ENCODE measurements at regions not wholly inside any gene's neighbourhood (a gene's known extent, or its start where the extent isn't known, plus 50 kb on each side); places are given as distances from the start of the nearest gene placed in this dataset.

DNA sequence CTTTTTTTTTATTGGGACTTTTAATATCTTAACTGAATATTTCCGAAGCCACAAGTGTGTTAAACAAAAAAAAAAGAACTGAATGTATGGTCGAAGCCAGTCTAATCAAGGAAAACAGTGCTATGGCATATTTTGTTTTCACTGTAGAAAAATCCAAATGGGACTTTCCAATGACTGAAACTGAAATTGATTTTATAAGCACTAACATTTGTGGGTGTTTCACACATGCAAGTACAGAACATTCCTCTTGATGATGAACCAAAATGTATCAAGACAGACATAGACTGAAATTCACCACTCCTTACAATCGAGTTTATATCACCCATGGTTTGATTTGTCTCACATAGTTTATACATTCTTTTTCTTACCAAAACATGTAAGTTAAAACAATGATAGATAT, 1026.8 kb downstream of the CDH18 start:
- H3K27me3 ChIP-seq: no peaks in the 10 kb centered on the region
- no peak overlapping the region for H3K4me2 ChIP-seq
- no peaks in the 10 kb centered on the region for H3K9me2 ChIP-seq (replicated peaks; ENCODE audit: insufficient read depth)
- no peaks in the 10 kb centered on the region for H3K9me3 ChIP-seq (ENCODE audit: low read depth)
- no peaks in the 10 kb centered on the region for H4K20me1 ChIP-seq (ENCODE audit: insufficient read depth, poor library complexity, severe bottlenecking)
- H3K27ac ChIP-seq: no peak overlapping the region
- 82% methylated on average over 3 of the region's 3 CpGs for WGBS (ENCODE audit: low lambda C conversion rate, missing lambda C conversion rate)
- no peak overlapping the region for H3K4me3 ChIP-seq
- no peak for TF ChIP-seq EZH2phosphoT487 (IDR thresholded peaks at IDR 0.05; ENCODE audit: low read depth, severe bottlenecking, unreplicated experiment)
- H3K79me2 ChIP-seq: no peaks in the 10 kb centered on the region
- no peaks in the 10 kb centered on the region for H3K36me3 ChIP-seq (replicated peaks; ENCODE audit: insufficient read depth, low read depth)
- no peak for DNase-seq (ENCODE audit: low spot score)
- H2AFZ ChIP-seq: no peak overlapping the region
- no peaks in the 10 kb centered on the region for H3K4me1 ChIP-seq (ENCODE audit: insufficient read depth)

DNA sequence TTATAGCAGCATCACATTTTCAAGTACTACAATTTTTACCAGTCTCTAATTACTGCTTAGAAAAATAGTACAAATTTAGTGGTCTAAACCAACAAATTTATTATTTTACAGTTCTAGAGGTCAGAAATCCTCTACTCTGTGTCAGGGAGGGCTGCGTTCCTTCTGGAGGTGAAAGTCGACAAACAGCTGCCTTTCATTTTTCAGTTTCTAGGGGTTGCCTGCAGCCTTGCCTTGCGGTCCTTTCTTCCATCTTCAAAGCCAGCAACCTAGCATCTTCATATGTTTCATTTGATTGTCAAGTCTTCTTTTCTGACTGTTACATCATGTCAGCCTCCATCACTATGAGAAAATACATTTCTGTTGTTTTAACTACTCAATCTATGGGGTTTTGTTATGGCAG, 1022.1 kb downstream of the CDH18 start:
- H3K9me2 ChIP-seq (replicated peaks; ENCODE audit: insufficient read depth): no peaks in the 10 kb centered on the region
- 88% methylated on average over 3 of the region's 3 CpGs for WGBS (ENCODE audit: low lambda C conversion rate, missing lambda C conversion rate)

DNA sequence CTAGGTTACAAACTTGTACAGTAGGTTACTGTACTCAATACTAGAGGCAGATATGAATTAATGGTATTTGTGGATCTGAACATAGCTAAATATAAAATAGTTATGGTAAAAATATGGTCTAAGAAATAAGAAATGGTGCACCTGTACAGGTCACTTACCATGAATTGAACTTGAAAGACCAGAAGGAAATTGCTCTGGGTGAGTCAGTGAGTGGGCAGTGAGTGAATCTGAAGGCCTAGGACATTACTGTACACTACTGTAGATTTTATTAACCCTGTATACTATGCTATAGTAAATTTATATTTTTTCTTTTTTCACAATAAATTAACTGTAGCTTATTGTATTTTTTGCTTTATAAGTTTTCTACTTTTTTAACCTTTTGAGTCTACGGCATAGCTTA, 1020.4 kb downstream of the CDH18 start:
- no peak overlapping the region for H3K4me2 ChIP-seq
- H4K20me1 ChIP-seq (ENCODE audit: insufficient read depth, poor library complexity, severe bottlenecking): no peaks in the 10 kb centered on the region
- no peaks in the 10 kb centered on the region for H3K27me3 ChIP-seq
- no peaks in the 10 kb centered on the region for H3K36me3 ChIP-seq (replicated peaks; ENCODE audit: insufficient read depth, low read depth)
- no peak overlapping the region for H3K27ac ChIP-seq
- WGBS (ENCODE audit: low lambda C conversion rate, missing lambda C conversion rate): 100% methylated on average over 1 of the region's 1 CpG
- no peak for DNase-seq (ENCODE audit: low spot score)
- no peaks in the 10 kb centered on the region for H3K9me3 ChIP-seq (ENCODE audit: low read depth)
- no peaks in the 10 kb centered on the region for H3K79me2 ChIP-seq
- H3K4me3 ChIP-seq: no peak overlapping the region
- TF ChIP-seq EZH2phosphoT487 (IDR thresholded peaks at IDR 0.05; ENCODE audit: low read depth, severe bottlenecking, unreplicated experiment) (no peak), EZH2 (IDR thresholded peaks at IDR 0.05; ENCODE audit: borderline replicate concordance) (no peak)
- TF ChIP-seq, protein P1, sequence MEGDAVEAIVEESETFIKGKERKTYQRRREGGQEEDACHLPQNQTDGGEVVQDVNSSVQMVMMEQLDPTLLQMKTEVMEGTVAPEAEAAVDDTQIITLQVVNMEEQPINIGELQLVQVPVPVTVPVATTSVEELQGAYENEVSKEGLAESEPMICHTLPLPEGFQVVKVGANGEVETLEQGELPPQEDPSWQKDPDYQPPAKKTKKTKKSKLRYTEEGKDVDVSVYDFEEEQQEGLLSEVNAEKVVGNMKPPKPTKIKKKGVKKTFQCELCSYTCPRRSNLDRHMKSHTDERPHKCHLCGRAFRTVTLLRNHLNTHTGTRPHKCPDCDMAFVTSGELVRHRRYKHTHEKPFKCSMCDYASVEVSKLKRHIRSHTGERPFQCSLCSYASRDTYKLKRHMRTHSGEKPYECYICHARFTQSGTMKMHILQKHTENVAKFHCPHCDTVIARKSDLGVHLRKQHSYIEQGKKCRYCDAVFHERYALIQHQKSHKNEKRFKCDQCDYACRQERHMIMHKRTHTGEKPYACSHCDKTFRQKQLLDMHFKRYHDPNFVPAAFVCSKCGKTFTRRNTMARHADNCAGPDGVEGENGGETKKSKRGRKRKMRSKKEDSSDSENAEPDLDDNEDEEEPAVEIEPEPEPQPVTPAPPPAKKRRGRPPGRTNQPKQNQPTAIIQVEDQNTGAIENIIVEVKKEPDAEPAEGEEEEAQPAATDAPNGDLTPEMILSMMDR (IDR thresholded peaks at IDR 0.05; ENCODE audit: poor library complexity): no peak
- no peak overlapping the region for H2AFZ ChIP-seq
- no peaks in the 10 kb centered on the region for H3K9me2 ChIP-seq (replicated peaks; ENCODE audit: insufficient read depth)
- no peaks in the 10 kb centered on the region for H3K4me1 ChIP-seq (ENCODE audit: insufficient read depth)

More for the DNA sequence above, 1022.1 kb downstream of the CDH18 start:
- Histone ChIP-seq H2AFZ (no peak overlapping the region), H3K27me3 (no peaks in the 10 kb centered on the region), H3K27ac (no peak overlapping the region), H4K20me1 (ENCODE audit: insufficient read depth, poor library complexity, severe bottlenecking) (no peaks in the 10 kb centered on the region), H3K79me2 (no peaks in the 10 kb centered on the region), H3K4me3 (no peak overlapping the region), H3K4me2 (no peak overlapping the region), H3K36me3 (replicated peaks; ENCODE audit: insufficient read depth, low read depth) (no peaks in the 10 kb centered on the region), H3K9me3 (ENCODE audit: low read depth) (no peaks in the 10 kb centered on the region), H3K4me1 (ENCODE audit: insufficient read depth) (no peaks in the 10 kb centered on the region)
- no peak for DNase-seq (ENCODE audit: low spot score)
- TF ChIP-seq, protein P1 (IDR thresholded peaks at IDR 0.05; ENCODE audit: poor library complexity): no peak
- TF ChIP-seq EZH2 (IDR thresholded peaks at IDR 0.05; ENCODE audit: borderline replicate concordance) (no peak), EZH2phosphoT487 (IDR thresholded peaks at IDR 0.05; ENCODE audit: low read depth, severe bottlenecking, unreplicated experiment) (no peak)

DNA sequence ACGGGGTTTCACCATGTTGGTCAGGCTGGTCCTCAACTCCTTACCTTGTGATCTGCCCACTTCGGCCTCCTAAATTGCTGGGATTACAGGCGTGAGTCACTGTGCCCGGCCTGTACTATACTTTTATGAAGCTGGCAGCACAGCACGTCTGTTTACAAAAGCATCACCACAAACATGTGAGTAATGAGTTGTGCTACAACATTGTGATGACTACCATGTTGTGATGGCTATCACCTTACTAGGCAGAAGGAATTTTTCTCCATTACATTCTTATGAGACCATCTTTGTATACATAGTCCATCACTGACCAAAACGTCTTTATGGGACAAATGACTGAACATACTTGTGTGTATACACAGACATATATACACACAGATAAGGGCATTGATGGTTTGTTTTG, 1019.0 kb downstream of the CDH18 start:
- H4K20me1 ChIP-seq (ENCODE audit: insufficient read depth, poor library complexity, severe bottlenecking): no peaks in the 10 kb centered on the region
- no peak overlapping the region for H2AFZ ChIP-seq
- no peaks in the 10 kb centered on the region for H3K9me2 ChIP-seq (replicated peaks; ENCODE audit: insufficient read depth)
- no peak overlapping the region for H3K4me2 ChIP-seq
- no peaks in the 10 kb centered on the region for H3K9me3 ChIP-seq (ENCODE audit: low read depth)
- no peaks in the 10 kb centered on the region for H3K79me2 ChIP-seq
- no peaks in the 10 kb centered on the region for H3K27me3 ChIP-seq
- H3K27ac ChIP-seq: no peak overlapping the region
- 75% methylated on average over 6 of the region's 6 CpGs for WGBS (ENCODE audit: low lambda C conversion rate, missing lambda C conversion rate)
- H3K36me3 ChIP-seq (replicated peaks; ENCODE audit: insufficient read depth, low read depth): no peaks in the 10 kb centered on the region
- H3K4me3 ChIP-seq: no peak overlapping the region
- no peaks in the 10 kb centered on the region for H3K4me1 ChIP-seq (ENCODE audit: insufficient read depth)
- TF ChIP-seq, protein P1 (IDR thresholded peaks at IDR 0.05; ENCODE audit: poor library complexity): no peak
- TF ChIP-seq EZH2phosphoT487 (IDR thresholded peaks at IDR 0.05; ENCODE audit: low read depth, severe bottlenecking, unreplicated experiment) (no peak), EZH2 (IDR thresholded peaks at IDR 0.05; ENCODE audit: borderline replicate concordance) (no peak)
- no peak for DNase-seq (ENCODE audit: low spot score)
